Lung (tissue), 11 donors: ENCODE measurements at regions not wholly inside any gene's neighbourhood (a gene's known extent, or its start where the extent isn't known, plus 50 kb on each side); places are given as distances from the start of the nearest gene placed in this dataset.

Source experiments
- ATAC-seq: fragments of 200-7000 bp; cut with Tn5 transposase; one replicate; pipeline ENCODE4 v1.9.1; 2020; ENCODE audit warnings: moderate number of reproducible peaks; ENCODE audit not compliant: insufficient read depth, low FRiP score
- DNase-seq, 3 donors: peaks; one replicate each; pipeline ENCODE4 v3.0.0-alpha.2; 2013 to 2017
- H3K27ac ChIP-seq, 2 donors: one replicate each; pipeline ENCODE4 v1.5.1; 2013; ENCODE audit warnings: mild to moderate bottlenecking in 2 of 2, moderate library complexity in 2 of 2, control low read depth in 1 of 2, inconsistent platforms in 1 of 2, low read depth in 1 of 2, low read length in 1 of 2
- H3K27me3 ChIP-seq, 3 donors: one replicate each; pipeline ENCODE4 v1.5.1; 2013; ENCODE audit warnings: low read length in 2 of 3; ENCODE audit not compliant: control insufficient read depth in 3 of 3, insufficient read depth in 3 of 3
- H3K36me3 ChIP-seq, 4 donors: one replicate each; pipeline ENCODE4 v1.5.1; 2013; ENCODE audit warnings: low read length in 4 of 4, mild to moderate bottlenecking in 1 of 4, moderate library complexity in 1 of 4; ENCODE audit not compliant: control insufficient read depth in 4 of 4, insufficient read depth in 4 of 4
- H3K4me1 ChIP-seq, 5 donors: one replicate each; pipeline ENCODE4 v1.5.1; 2013; ENCODE audit warnings: low read length in 5 of 5, mild to moderate bottlenecking in 2 of 5, moderate library complexity in 1 of 5; ENCODE audit not compliant: control insufficient read depth in 5 of 5, insufficient read depth in 5 of 5
- H3K4me3 ChIP-seq: one replicate; pipeline ENCODE4 v1.5.1; 2013; ENCODE audit warnings: mild to moderate bottlenecking, control low read depth, moderate library complexity
- H3K9ac ChIP-seq, 2 donors: one replicate each; pipeline ENCODE4 v1.5.1; 2013; ENCODE audit warnings: low read length in 2 of 2, control low read depth in 1 of 2; ENCODE audit not compliant: insufficient read depth in 1 of 2
- H3K9me3 ChIP-seq, 4 donors: one replicate each; pipeline ENCODE4 v1.5.1; 2013; ENCODE audit warnings: low read length in 3 of 4, mild to moderate bottlenecking in 1 of 4, moderate library complexity in 1 of 4; ENCODE audit not compliant: control insufficient read depth in 4 of 4, insufficient read depth in 3 of 4
- WGBS, 2 donors: extraction: QIAGEN DNeasy Blood & Tissue Kit; methylation state at CpG; one replicate each; pipeline ENCODE4 v1.1.7; 2013; 5-methylcytosine and 5-hydroxymethylcytosine counted together
- TF ChIP-seq, protein P1 (sequence below): IDR thresholded peaks from 2 replicates; pipeline ENCODE4 v1.5.1; 2012; ENCODE audit warnings: mild to moderate bottlenecking; ENCODE audit errors: control extremely low read depth, extremely low read depth
- donor health status: control.
- donor health status: control.
- donor health status: Bipolar disorder and iron deficiency.
- donor health status: healthy.
- donor health status: DM: yes; HTN: yes; CAD: no.

DNA sequence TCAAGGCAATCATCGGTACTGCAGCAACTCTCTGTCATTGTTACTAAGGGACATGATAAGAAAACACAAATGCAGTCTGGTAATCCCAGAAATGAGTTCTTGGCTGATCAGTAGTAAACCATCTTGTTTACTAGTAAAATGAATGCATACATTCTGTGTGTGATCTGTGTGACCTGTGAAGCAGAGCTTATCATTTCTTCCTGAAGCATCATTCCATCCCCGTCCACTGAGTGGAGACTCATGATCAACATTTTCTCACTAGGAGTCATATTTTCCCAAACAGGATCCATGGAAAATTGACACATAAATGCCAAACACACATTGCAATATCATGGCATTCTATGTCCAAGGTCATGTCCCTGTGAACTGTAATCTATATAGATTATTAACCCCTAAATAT is 226.1 kb downstream of the ANKRD50 start:
- TF ChIP-seq, protein P1, sequence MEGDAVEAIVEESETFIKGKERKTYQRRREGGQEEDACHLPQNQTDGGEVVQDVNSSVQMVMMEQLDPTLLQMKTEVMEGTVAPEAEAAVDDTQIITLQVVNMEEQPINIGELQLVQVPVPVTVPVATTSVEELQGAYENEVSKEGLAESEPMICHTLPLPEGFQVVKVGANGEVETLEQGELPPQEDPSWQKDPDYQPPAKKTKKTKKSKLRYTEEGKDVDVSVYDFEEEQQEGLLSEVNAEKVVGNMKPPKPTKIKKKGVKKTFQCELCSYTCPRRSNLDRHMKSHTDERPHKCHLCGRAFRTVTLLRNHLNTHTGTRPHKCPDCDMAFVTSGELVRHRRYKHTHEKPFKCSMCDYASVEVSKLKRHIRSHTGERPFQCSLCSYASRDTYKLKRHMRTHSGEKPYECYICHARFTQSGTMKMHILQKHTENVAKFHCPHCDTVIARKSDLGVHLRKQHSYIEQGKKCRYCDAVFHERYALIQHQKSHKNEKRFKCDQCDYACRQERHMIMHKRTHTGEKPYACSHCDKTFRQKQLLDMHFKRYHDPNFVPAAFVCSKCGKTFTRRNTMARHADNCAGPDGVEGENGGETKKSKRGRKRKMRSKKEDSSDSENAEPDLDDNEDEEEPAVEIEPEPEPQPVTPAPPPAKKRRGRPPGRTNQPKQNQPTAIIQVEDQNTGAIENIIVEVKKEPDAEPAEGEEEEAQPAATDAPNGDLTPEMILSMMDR = no peak
- H3K27me3 ChIP-seq = no peaks in the 10 kb centered on the region
- no peak for ATAC-seq
- no peak for DNase-seq
- no peaks in the 10 kb centered on the region for H3K9me3 ChIP-seq
- 96% methylated on average over 2 of the region's 2 CpGs for WGBS, 2 donors
- no peak overlapping the region for H3K9ac ChIP-seq
- H3K36me3 ChIP-seq = no peaks in the 10 kb centered on the region
- H3K4me3 ChIP-seq = no peak overlapping the region
- no peak overlapping the region for H3K27ac ChIP-seq
- H3K4me1 ChIP-seq = peaks cover 0 to 28% (median 5%) of the 10 kb centered on the region in 5 donors

DNA sequence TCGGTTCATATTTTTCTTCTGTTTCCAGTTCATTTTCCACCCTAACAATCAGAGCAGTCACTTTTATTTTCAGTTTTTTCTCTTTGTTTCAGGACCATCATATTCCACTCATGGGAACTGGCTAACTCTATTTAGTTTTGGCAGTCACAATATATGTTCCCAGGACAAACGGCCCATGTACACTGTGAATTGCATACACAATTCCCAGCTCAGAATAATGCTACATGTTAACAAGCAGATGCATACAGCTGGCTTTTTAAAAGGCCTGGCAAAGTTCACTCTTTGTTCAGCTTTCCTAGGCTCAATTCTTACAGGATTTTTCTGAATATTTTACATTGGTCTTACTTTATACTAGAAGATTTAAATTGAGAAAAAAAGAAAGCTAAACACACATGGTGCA is 224.9 kb downstream of the ANKRD50 start:
- H3K4me1 ChIP-seq = peaks cover 0 to 36% (median 5%) of the 10 kb centered on the region in 5 donors
- no peaks in the 10 kb centered on the region for H3K9me3 ChIP-seq
- no peak overlapping the region for H3K9ac ChIP-seq
- ATAC-seq (no peak), DNase-seq (peak; percentile 57 to 95 (median 92))
- H3K4me3 ChIP-seq = no peak overlapping the region
- H3K36me3 ChIP-seq = no peaks in the 10 kb centered on the region
- no peak overlapping the region for H3K27ac ChIP-seq
- TF ChIP-seq, protein P1 = no peak
- H3K27me3 ChIP-seq = no peaks in the 10 kb centered on the region
- 72 to 77% methylated on average over 2 of the region's 2 CpGs for WGBS, 2 donors

DNA sequence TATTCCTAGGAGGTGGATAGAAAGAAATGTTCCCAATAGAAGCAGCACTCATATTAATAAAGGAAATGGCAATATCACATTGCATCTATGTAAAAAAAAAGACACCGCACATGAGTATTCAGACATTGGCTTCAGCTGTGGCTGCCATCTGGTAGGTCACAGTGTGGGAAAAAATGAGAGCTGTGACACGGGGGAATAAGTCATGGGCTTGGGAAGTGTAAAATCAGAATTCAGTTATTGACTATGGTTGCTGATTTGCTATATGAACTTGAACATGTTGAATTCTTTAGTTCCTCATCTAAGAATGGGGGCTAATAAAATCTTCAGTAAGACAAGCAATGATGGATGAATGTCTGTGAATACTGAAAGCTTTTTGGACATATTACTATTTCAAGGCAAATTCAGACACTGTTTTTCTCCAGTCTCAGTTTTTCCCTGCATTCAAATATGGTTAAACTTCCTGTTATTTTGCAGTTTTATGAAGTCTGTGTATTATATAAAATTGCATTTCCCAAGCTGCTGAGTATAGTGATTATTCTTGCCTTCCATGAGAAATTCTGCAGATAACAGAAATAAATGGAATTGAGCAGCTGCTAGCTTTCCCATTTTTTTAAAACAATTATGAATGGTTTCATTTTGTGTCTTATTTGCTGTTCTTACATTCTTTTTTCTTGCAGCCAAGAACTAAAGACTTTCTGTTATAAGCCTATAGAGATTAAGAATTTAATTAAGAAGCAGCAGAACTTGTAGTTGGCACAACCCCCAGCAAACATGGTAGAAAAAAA is 221.0 kb downstream of the ANKRD50 start:
- no peak overlapping the region for H3K4me3 ChIP-seq
- no peaks in the 10 kb centered on the region for H3K9me3 ChIP-seq
- ATAC-seq = no peak
- WGBS, 2 donors = 83 to 84% methylated on average over 2 of the region's 2 CpGs
- H3K36me3 ChIP-seq = no peaks in the 10 kb centered on the region
- H3K27me3 ChIP-seq = no peaks in the 10 kb centered on the region
- H3K4me1 ChIP-seq = peaks cover 0 to 25% (median 0%) of the 10 kb centered on the region in 5 donors
- no peak overlapping the region for H3K27ac ChIP-seq
- H3K9ac ChIP-seq = no peak overlapping the region
- DNase-seq = peak in 2 of 3 donors; percentile 49 to 55
- TF ChIP-seq, protein P1 = no peak
